Aorta (tissue), 5 donors: ENCODE measurements at regions not wholly inside any gene's neighbourhood (a gene's known extent, or its start where the extent isn't known, plus 50 kb on each side); places are given as distances from the start of the nearest gene placed in this dataset.
"Not testable (repeated sequence)": the region's sequence is repeated elsewhere in the genome, so short reads cannot be mapped to it uniquely, and the experiment has no call there.

Source experiments
- ATAC-seq: fragments of 200-7000 bp; cut with Tn5 transposase; one replicate; pipeline ENCODE4 v1.9.1; 2022; ENCODE audit warnings: moderate library complexity; ENCODE audit not compliant: low FRiP score
- DNase-seq, 2 donors: peaks; one replicate each; pipeline ENCODE4 v3.0.0-alpha.2; 2020
- H3K27ac ChIP-seq, 2 donors: one replicate each; pipeline ENCODE4 v1.5.1; 2013; ENCODE audit warnings: low read length in 2 of 2, mild to moderate bottlenecking in 2 of 2, moderate library complexity in 2 of 2, control low read depth in 1 of 2, inconsistent platforms in 1 of 2, low read depth in 1 of 2
- H3K27me3 ChIP-seq, 2 donors: one replicate each; pipeline ENCODE4 v1.6.1; 2013; ENCODE audit warnings: control low read depth in 1 of 2, low read length in 1 of 2, mild to moderate bottlenecking in 1 of 2, moderate library complexity in 1 of 2; ENCODE audit not compliant: insufficient read depth in 2 of 2, control insufficient read depth in 1 of 2
- H3K36me3 ChIP-seq, 2 donors: one replicate each; pipeline ENCODE4 v1.6.1; 2013; ENCODE audit warnings: control low read depth in 1 of 2, low read length in 1 of 2, mild to moderate bottlenecking in 1 of 2; ENCODE audit not compliant: insufficient read depth in 2 of 2, control insufficient read depth in 1 of 2
- H3K4me1 ChIP-seq, 2 donors: one replicate each; pipeline ENCODE4 v1.6.1; 2013; ENCODE audit warnings: low read length in 2 of 2, control low read depth in 1 of 2, mild to moderate bottlenecking in 1 of 2, moderate library complexity in 1 of 2; ENCODE audit not compliant: insufficient read depth in 2 of 2, control insufficient read depth in 1 of 2
- H3K4me3 ChIP-seq, 2 donors: one replicate each; pipeline ENCODE4 v1.5.1; 2013; ENCODE audit warnings: low read length in 2 of 2, control low read depth in 1 of 2, mild to moderate bottlenecking in 1 of 2
- H3K9me3 ChIP-seq: one replicate; pipeline ENCODE4 v1.6.1; 2013; ENCODE audit warnings: mild to moderate bottlenecking, low read length; ENCODE audit not compliant: control insufficient read depth
- WGBS, 2 donors: extraction: QIAGEN DNeasy Blood & Tissue Kit; methylation state at CpG; one replicate each; pipeline ENCODE4 v1.1.7; 2013; 5-methylcytosine and 5-hydroxymethylcytosine counted together
- intact Hi-C, 2 donors: fragments of 100-400 bp; cut with DNase I; formaldehyde crosslinking; loops; one replicate each; pipeline versions ENCODE4 v1.14.2 to v1.15.0; 2022
- donor health status: healthy with polysubstance abuse.
- donor health status: Bipolar disorder and iron deficiency.
- donor health status: DM: no; HTN: no; CAD: no.
- donor health status: DM: no; HTN: no; CAD: no.
- donor health status: DM: yes; HTN: yes; CAD: no.

DNA sequence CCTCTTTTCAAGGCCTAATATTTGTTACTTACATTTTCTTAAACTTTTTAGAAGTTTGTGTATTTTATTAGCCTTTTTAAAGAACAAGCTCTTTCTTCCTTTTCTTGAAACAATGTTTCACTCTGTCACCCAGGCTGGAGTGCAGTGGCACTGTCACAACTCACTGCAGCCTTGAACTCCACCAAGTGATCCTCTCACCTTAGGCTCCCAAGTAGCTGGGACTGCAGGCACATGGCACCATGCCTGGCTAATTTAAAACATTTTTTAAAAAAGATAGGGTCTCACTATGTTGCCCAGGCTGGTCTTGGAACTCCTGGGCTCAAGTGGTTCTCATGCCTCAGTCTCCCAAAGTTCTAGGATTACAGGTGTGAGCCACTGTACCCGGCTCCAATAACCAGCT is 192.2 kb upstream of the SPRY2 start:
- H3K9me3 ChIP-seq: no peaks in the 10 kb centered on the region
- 100% methylated on average over 1 of the region's 1 CpG for WGBS, 2 donors
- intact Hi-C loops: no loop called here
- H3K4me1 ChIP-seq: no peaks in the 10 kb centered on the region
- H3K27ac ChIP-seq: no peak overlapping the region
- no peaks in the 10 kb centered on the region for H3K27me3 ChIP-seq
- H3K36me3 ChIP-seq: no peaks in the 10 kb centered on the region
- no peak for DNase-seq
- ATAC-seq: no peak
- H3K4me3 ChIP-seq: no peak overlapping the region

DNA sequence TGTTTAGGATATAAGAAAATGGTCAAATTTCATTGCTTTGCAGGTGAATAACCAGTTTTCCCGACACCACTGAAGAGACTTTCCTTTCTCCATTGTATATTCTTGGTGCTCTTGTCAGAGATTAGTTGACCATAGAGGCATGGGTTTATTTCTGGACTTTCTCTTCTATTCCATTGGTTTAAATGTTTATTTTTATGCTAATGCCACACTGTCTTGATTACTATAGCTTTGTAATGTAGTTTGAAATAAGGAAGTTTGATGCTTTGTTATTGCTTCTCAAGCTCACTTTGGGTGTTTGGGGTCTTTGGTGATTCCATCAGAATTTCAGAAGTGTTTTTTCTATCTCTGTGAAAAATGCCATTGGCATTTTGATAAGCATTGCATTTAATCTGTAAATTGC is 190.0 kb upstream of the SPRY2 start:
- intact Hi-C loops: no loop called here
- no peak for ATAC-seq
- H3K4me3 ChIP-seq: peak overlapping the region in 1 of 2 donors; percentile 14
- 94 to 97% methylated on average over 1 of the region's 1 CpG for WGBS, 2 donors
- no peaks in the 10 kb centered on the region for H3K27me3 ChIP-seq
- no peak overlapping the region for H3K27ac ChIP-seq
- DNase-seq: no peak
- no peaks in the 10 kb centered on the region for H3K36me3 ChIP-seq
- no peaks in the 10 kb centered on the region for H3K4me1 ChIP-seq
- no peaks in the 10 kb centered on the region for H3K9me3 ChIP-seq

DNA sequence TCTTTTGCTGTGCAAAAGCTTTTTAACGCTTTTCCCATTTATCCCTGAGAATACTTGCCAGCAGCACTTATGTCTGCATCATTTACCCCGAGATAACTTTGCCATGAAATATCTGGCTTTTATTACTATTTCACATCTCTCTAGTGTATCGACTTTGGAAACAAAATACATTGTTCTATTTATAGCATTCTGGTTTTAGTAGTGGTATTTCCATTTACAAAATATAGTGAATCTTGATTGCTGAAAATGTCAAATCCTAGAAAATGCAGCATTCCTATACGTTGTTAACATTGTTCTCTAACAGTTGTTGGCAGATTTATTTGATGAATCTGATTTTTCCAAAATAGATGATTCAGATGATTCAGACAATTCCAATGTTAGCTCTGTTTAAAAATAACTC is 189.3 kb upstream of the SPRY2 start:
- 8 to 21% methylated on average over 4 of the region's 4 CpGs for WGBS, 2 donors
- no peak for DNase-seq

DNA sequence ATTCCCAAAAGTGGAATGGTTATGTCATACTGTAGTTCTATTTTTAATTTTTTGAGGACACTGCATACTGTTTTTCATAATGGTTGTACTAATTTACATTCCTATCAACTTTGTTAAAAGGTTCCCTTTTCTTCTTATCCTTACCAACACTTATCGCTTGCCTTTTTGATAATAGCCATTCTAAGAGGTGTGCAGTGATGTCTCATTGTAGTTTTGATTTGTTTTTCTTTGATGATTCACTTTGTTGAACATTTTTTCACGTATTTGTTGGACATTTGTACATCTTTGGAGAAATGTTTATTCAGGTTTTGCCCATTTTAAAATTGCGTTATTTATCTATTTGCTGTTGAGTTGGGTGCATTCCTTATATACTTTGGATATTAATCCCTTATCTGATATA is 188.8 kb upstream of the SPRY2 start:
- intact Hi-C loops: no loop called here
- Histone ChIP-seq H3K4me1 (no peaks in the 10 kb centered on the region), H3K27ac (no peak overlapping the region), H3K4me3 (no peak overlapping the region), H3K9me3 (no peaks in the 10 kb centered on the region), H3K27me3 (no peaks in the 10 kb centered on the region), H3K36me3 (no peaks in the 10 kb centered on the region)
- ATAC-seq (no peak), DNase-seq (no peak)
- 52 to 57% methylated on average over 3 of the region's 3 CpGs for WGBS, 2 donors

More for the DNA sequence above, 189.3 kb upstream of the SPRY2 start:
- no peaks in the 10 kb centered on the region for H3K36me3 ChIP-seq
- H3K27ac ChIP-seq: no peak overlapping the region
- no peaks in the 10 kb centered on the region for H3K9me3 ChIP-seq
- ATAC-seq: no peak
- intact Hi-C loops: no loop called here
- H3K4me1 ChIP-seq: no peaks in the 10 kb centered on the region
- H3K27me3 ChIP-seq: no peaks in the 10 kb centered on the region
- H3K4me3 ChIP-seq: no peak overlapping the region

DNA sequence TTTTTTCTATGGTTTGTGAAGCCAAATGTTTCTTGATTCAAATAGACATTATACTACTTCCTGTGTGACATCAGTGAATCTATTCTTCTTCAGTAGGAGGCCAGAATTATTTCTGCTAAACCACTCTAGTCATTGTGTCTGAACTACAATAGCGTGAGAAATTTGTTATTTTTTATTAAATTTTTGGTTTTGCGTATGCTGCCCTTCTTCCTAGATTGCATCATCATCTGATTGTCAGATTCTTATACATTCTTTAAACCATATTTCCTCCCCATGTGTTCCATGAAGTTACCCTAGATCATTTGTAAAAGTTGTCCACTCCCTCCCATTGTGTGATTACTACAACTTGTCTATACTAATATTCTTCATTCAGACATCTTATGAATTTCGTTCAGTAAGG is 187.8 kb upstream of the SPRY2 start:
- intact Hi-C loops: no loop called here
- ATAC-seq: no peak
- H3K4me3 ChIP-seq: no peak overlapping the region
- 94 to 98% methylated on average over 3 of the region's 3 CpGs for WGBS, 2 donors
- H3K4me1 ChIP-seq: no peaks in the 10 kb centered on the region
- H3K9me3 ChIP-seq: no peaks in the 10 kb centered on the region
- H3K27me3 ChIP-seq: no peaks in the 10 kb centered on the region
- DNase-seq: no peak
- peaks cover 0 to 2% of the 10 kb centered on the region in 2 donors for H3K36me3 ChIP-seq
- H3K27ac ChIP-seq: no peak overlapping the region

DNA sequence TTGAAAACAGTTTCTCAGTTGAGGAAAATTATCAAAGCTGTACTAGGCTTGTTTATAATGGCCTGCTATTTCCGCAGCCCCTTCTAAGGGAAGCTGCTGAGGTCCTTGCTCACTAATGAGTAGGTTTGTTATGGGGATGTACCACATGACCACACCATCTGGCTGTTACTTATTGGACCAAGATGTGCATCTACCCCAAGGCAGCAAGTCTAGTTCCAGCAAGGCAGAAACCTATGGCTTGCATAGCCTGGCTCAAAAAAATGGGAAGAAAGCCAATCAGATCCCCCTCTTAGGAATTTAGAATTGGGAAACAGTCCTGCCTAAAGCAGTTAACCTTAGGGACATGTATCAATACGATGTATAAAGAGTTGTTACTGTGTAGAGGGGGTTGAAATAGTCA is 186.5 kb upstream of the SPRY2 start:
- H3K4me1 ChIP-seq: no peaks in the 10 kb centered on the region
- intact Hi-C loops: no loop called here
- ATAC-seq: no peak
- no peak overlapping the region for H3K27ac ChIP-seq
- no peak for DNase-seq
- H3K9me3 ChIP-seq: no peaks in the 10 kb centered on the region
- 93 to 96% methylated on average over 2 of the region's 2 CpGs for WGBS, 2 donors
- no peaks in the 10 kb centered on the region for H3K27me3 ChIP-seq
- peaks cover 0 to 2% of the 10 kb centered on the region in 2 donors for H3K36me3 ChIP-seq
- no peak overlapping the region for H3K4me3 ChIP-seq

DNA sequence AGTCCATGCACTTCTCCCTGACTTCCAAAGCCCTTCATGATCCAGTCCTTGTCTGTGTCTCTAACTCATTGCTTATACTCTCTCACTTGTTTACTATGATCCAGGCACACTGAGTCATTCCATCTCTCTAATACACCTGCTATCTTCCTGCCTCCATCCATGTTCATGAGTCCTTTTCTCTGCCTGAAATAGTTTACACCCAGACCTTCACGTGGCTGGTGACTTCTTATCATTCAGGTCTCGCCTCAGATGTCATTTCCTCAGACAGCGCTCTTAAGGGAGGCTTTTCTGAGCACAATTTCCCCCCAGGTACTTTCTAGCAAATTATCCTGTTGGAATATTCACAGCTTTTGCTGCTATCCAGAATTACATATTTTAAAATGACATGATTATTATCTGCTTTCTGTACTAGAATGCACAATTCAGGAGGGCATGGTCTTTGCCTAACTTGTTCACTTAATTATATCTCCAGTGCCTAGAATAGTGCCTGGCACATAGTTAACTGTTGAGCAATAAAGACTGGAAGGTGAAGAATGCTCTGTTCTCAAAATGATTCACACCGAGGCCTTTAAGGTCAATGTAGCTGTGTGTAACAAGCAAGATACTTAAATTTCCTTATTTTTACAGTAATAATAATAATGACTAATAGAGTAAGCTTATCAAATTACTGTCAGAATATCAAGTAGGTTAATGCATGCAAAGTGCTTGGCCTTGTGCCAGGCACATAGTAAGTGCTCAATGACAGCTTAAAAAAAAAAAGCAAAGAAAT is 183.7 kb upstream of the SPRY2 start:
- no peak for ATAC-seq
- H3K4me1 ChIP-seq: no peaks in the 10 kb centered on the region
- H3K36me3 ChIP-seq: peaks cover 0 to 2% of the 10 kb centered on the region in 2 donors
- no peak overlapping the region for H3K27ac ChIP-seq
- H3K9me3 ChIP-seq: no peaks in the 10 kb centered on the region
- intact Hi-C loops: no loop called here
- DNase-seq: no peak
- WGBS, 2 donors: 83 to 87% methylated on average over 4 of the region's 4 CpGs
- no peaks in the 10 kb centered on the region for H3K27me3 ChIP-seq
- no peak overlapping the region for H3K4me3 ChIP-seq

DNA sequence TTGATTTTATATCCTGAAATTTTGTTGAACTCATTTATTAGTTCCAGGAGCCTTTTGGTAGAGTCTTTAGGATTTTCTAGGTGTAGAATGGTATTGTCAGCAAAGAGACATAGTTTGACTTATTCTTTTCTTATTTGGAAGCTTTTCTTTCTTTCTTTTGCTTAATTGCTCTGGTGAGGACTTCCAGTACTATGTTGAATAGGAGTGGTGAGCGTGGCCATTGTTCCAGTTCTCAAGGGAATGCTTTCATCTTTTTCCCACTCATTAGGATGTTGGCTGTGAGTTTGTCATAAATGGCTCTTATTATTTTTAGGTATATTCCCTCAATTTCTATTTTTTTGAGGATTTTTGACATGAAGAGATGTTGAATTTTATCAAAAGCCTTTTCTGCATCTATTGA is 182.2 kb upstream of the SPRY2 start:
- no peak overlapping the region for H3K4me3 ChIP-seq
- DNase-seq (no peak), ATAC-seq (no peak)
- H3K27me3 ChIP-seq: no peaks in the 10 kb centered on the region
- no peaks in the 10 kb centered on the region for H3K9me3 ChIP-seq
- intact Hi-C loops: no loop called here
- H3K4me1 ChIP-seq: no peaks in the 10 kb centered on the region
- 91 to 100% methylated on average over 1 of the region's 1 CpG for WGBS, 2 donors
- no peak overlapping the region for H3K27ac ChIP-seq
- H3K36me3 ChIP-seq: peaks cover 0 to 2% of the 10 kb centered on the region in 2 donors

DNA sequence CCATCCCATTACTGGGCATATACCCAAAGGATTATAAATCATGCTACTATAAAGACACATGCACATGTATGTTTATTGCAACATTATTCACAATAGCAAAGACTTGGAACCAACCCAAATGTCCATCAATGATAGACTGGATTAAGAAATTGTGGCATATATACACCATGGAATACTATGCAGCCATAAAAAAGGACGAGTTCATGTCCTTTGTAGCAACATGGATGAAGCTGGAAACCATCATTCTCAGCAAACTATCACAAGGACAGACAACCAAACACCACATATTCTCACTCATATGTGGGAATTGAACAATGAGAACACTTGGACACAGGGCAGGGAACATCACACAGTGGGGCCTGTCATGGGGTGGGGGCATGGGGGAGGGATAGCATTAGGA is 181.5 kb upstream of the SPRY2 start:
- H3K27ac ChIP-seq, H3K4me3 ChIP-seq, H3K36me3 ChIP-seq, H3K27me3 ChIP-seq, DNase-seq, H3K4me1 ChIP-seq, H3K9me3 ChIP-seq, intact Hi-C loops, ATAC-seq: not testable (repeated sequence)
- 66 to 86% methylated on average over 1 of the region's 1 CpG for WGBS, 2 donors
